ENCODE measurements at regions not wholly inside any gene's neighbourhood (a gene's known extent, or its start where the extent isn't known, plus 50 kb on each side); places are given as distances from the start of the nearest gene placed in this dataset.

GRCh38 chr5:157924931-157925729 is 66.2 kb upstream of the CLINT1 start:
- ChIA-PET POLR2A (interaction anchor here (0.7 kb wide), 1 partner anchor 79 kb away, joined by 4 read pairs; no protein-coding TSS in a partner anchor), CTCF (interaction anchor here (0.7 to 2.1 kb wide), 3 partner anchors 14 to 71 kb away, joined by 3 to 17 read pairs (median 3); no protein-coding TSS in a partner anchor)
- Mint-ChIP-seq H3K9me3 (ENCODE audit: unreplicated experiment) (no peaks in the 10 kb centered on the region), H3K4me1 (ENCODE audit: insufficient read depth, unreplicated experiment) (peaks cover 9% of the 10 kb centered on the region), H3K27me3 (ENCODE audit: insufficient read depth, unreplicated experiment) (no peaks in the 10 kb centered on the region), H3K4me3 (ENCODE audit: unreplicated experiment) (no peak overlapping the region), H3K27ac (ENCODE audit: low read depth, unreplicated experiment) (no peak overlapping the region), H3K36me3 (ENCODE audit: insufficient read depth, unreplicated experiment) (no peaks in the 10 kb centered on the region)
- DNase-seq (ENCODE audit: unreplicated experiment): no peak
- intact Hi-C loops (cut with micrococcal nuclease): loop anchor here (5.0 kb wide), 1 partner anchor 1182 kb away; no protein-coding TSS in a partner anchor
- BruUV-seq (replicated peaks): no TSS peak
- TF ChIP-seq, protein P1, sequence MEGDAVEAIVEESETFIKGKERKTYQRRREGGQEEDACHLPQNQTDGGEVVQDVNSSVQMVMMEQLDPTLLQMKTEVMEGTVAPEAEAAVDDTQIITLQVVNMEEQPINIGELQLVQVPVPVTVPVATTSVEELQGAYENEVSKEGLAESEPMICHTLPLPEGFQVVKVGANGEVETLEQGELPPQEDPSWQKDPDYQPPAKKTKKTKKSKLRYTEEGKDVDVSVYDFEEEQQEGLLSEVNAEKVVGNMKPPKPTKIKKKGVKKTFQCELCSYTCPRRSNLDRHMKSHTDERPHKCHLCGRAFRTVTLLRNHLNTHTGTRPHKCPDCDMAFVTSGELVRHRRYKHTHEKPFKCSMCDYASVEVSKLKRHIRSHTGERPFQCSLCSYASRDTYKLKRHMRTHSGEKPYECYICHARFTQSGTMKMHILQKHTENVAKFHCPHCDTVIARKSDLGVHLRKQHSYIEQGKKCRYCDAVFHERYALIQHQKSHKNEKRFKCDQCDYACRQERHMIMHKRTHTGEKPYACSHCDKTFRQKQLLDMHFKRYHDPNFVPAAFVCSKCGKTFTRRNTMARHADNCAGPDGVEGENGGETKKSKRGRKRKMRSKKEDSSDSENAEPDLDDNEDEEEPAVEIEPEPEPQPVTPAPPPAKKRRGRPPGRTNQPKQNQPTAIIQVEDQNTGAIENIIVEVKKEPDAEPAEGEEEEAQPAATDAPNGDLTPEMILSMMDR (IDR thresholded peaks at IDR 0.05; ENCODE audit: unreplicated experiment): no peak

DNA sequence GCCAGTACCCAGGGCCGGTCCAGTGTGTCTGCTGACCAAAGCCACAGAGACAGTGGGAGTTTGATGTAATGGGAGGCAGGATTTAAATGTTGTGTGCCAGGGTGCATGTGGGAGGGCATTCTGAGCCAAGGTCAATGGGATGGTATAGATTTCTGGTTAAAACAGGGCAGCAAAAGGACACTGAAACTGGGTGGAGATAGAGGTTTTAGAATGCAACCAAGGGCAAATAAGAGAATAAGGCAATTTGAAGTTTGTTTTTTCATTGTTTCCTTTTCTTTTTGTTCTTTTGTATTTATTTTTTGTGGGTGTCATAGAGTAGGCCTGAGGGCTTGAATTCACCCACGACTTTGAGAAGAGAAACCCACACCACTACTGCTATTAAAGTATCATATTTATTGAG is 65.5 kb upstream of the CLINT1 start:
- Mint-ChIP-seq H3K4me3 (ENCODE audit: unreplicated experiment) (no peak overlapping the region), H3K4me1 (ENCODE audit: insufficient read depth, unreplicated experiment) (peaks cover 15% of the 10 kb centered on the region), H3K9me3 (ENCODE audit: unreplicated experiment) (no peaks in the 10 kb centered on the region), H3K27ac (ENCODE audit: low read depth, unreplicated experiment) (no peak overlapping the region), H3K36me3 (ENCODE audit: insufficient read depth, unreplicated experiment) (no peaks in the 10 kb centered on the region), H3K27me3 (ENCODE audit: insufficient read depth, unreplicated experiment) (no peaks in the 10 kb centered on the region)
- intact Hi-C loops (cut with micrococcal nuclease): loop anchor here (5.0 kb wide), 1 partner anchor 1183 kb away; no protein-coding TSS in a partner anchor
- no TSS peak for BruUV-seq (replicated peaks)
- DNase-seq (ENCODE audit: unreplicated experiment): no peak
- ChIA-PET CTCF (interaction anchor here (1.0 to 2.1 kb wide), 3 partner anchors 8 to 25 kb away, joined by 3 to 17 read pairs (median 3); no protein-coding TSS in a partner anchor), POLR2A (interaction anchor here (0.6 to 1.8 kb wide), 4 partner anchors 9 to 141 kb away, joined by 3 to 5 read pairs (median 4); no protein-coding TSS in a partner anchor)
- TF ChIP-seq, protein P1 (IDR thresholded peaks at IDR 0.05; ENCODE audit: unreplicated experiment): no peak

DNA sequence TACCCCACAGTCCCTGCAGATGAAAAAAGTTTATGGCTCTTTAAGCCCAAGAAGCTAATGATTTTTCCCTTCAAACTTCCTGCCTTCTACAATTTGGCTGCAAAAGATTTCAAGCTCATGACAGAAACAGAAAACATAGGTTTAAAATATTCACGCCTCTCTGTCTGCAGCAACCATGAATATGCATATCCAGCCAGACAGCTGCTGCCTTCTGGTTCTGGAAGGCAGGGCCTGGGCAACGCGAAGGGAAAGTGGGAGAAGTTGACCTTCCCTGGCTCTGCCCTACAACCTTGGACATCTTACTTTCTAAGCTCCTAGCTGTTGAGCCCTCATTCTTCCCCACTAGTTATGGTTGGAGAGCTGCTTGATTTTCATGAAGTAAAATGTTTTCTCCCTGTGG is 64.8 kb upstream of the CLINT1 start:
- Mint-ChIP-seq H3K9me3 (ENCODE audit: unreplicated experiment) (no peaks in the 10 kb centered on the region), H3K36me3 (ENCODE audit: insufficient read depth, unreplicated experiment) (no peaks in the 10 kb centered on the region), H3K4me3 (ENCODE audit: unreplicated experiment) (no peak overlapping the region), H3K4me1 (ENCODE audit: insufficient read depth, unreplicated experiment) (peaks cover 17% of the 10 kb centered on the region), H3K27me3 (ENCODE audit: insufficient read depth, unreplicated experiment) (no peaks in the 10 kb centered on the region), H3K27ac (ENCODE audit: low read depth, unreplicated experiment) (no peak overlapping the region)
- CTCF ChIA-PET: interaction anchor here (1.1 to 2.1 kb wide), 2 partner anchors 9 to 26 kb away, joined by 3 to 17 read pairs; no protein-coding TSS in a partner anchor
- DNase-seq (ENCODE audit: unreplicated experiment): no peak
- TF ChIP-seq, protein P1 (IDR thresholded peaks at IDR 0.05; ENCODE audit: unreplicated experiment): no peak
- no TSS peak for BruUV-seq (replicated peaks)
- intact Hi-C loops (cut with micrococcal nuclease): loop anchor here (5.0 kb wide), 1 partner anchor 1184 kb away; no protein-coding TSS in a partner anchor
- POLR2A ChIA-PET: interaction anchor here (0.7 to 1.8 kb wide), 2 partner anchors 25 to 140 kb away, joined by 3 to 5 read pairs; no protein-coding TSS in a partner anchor

DNA sequence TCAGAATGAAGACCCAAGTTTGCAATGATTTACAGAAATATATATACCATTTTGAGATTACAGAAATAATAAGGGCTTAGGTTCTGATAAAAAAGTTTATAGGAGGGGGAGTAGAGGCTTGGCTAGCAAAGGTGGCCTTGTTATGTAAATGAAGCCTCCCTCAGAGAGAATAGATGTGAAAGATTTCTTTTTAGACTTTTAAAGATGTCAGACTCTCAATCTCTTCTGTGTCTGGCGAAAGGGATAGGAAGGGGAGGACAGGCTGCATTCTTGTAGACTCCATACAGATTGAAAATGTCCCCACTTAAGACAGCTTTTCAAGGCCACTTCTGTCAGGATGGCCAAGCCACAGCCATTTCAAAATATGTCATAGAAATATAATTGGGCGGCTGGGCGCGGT is 63.1 kb upstream of the CLINT1 start:
- no TSS peak for BruUV-seq (replicated peaks)
- POLR2A ChIA-PET: no interaction called here
- no peak for DNase-seq (ENCODE audit: unreplicated experiment)
- peaks cover 32% of the 10 kb centered on the region for H3K4me1 Mint-ChIP-seq (ENCODE audit: insufficient read depth, unreplicated experiment)
- intact Hi-C loops (cut with micrococcal nuclease): loop anchor here (5.0 kb wide), 1 partner anchor 1185 kb away; no protein-coding TSS in a partner anchor
- TF ChIP-seq, protein P1 (IDR thresholded peaks at IDR 0.05; ENCODE audit: unreplicated experiment): no peak
- no peaks in the 10 kb centered on the region for H3K9me3 Mint-ChIP-seq (ENCODE audit: unreplicated experiment)
- no peak overlapping the region for H3K27ac Mint-ChIP-seq (ENCODE audit: low read depth, unreplicated experiment)
- H3K4me3 Mint-ChIP-seq (ENCODE audit: unreplicated experiment): no peak overlapping the region
- no peaks in the 10 kb centered on the region for H3K27me3 Mint-ChIP-seq (ENCODE audit: insufficient read depth, unreplicated experiment)
- no peaks in the 10 kb centered on the region for H3K36me3 Mint-ChIP-seq (ENCODE audit: insufficient read depth, unreplicated experiment)
- CTCF ChIA-PET: interaction anchor here (3.8 kb wide), 1 partner anchor 28 kb away, joined by 27 read pairs; no protein-coding TSS in a partner anchor
